Stimulated activated CD8-positive, alpha-beta memory T cell treated with anti-CD3 and anti-CD28 coated beads, Interleukin-15, amount 100 ng/mL, for 48 hours (primary cell): ENCODE measurements at regions not wholly inside any gene's neighbourhood (a gene's known extent, or its start where the extent isn't known, plus 50 kb on each side); places are given as distances from the start of the nearest gene placed in this dataset.
A peak's percentile ranks its signal among the peaks of the same experiment; 100 is the strongest.
"Not testable (repeated sequence)": the region's sequence is repeated elsewhere in the genome, so short reads cannot be mapped to it uniquely, and the experiment has no call there.

Experiments used
- DNase-seq, 2 donors: peaks; one replicate each; pipeline ENCODE4 v3.0.0-alpha.2; 2020; ENCODE audit warnings: low read depth in 2 of 2

GRCh38 chr3:31285833-31286486 lies 246.8 kb upstream of the STT3B start:
- no peak for DNase-seq

- no peak for DNase-seq
Observed at GRCh38 chr3:31288224-31288623, 244.5 kb upstream of the STT3B start.

- DNase-seq: peak; percentile 25 to 27
Observed at GRCh38 chr3:31288641-31289100, 244.1 kb upstream of the STT3B start.

- DNase-seq: no peak
Observed at GRCh38 chr3:31289584-31289983, 243.1 kb upstream of the STT3B start.

- no peak for DNase-seq
Observed at GRCh38 chr3:31290046-31290445, 242.7 kb upstream of the STT3B start.

GRCh38 chr3:31291818-31292217 lies 240.9 kb upstream of the STT3B start:
- no peak for DNase-seq

- DNase-seq: no peak
Observed at GRCh38 chr3:31294430-31295149, 238.1 kb upstream of the STT3B start.

GRCh38 chr3:31295150-31295765 lies 237.5 kb upstream of the STT3B start:
- DNase-seq: no peak

- no peak for DNase-seq
Observed at GRCh38 chr3:31297726-31298298, 234.9 kb upstream of the STT3B start.

GRCh38 chr3:31300456-31301443 lies 232.0 kb upstream of the STT3B start:
- DNase-seq: no peak

GRCh38 chr3:31302343-31302742 lies 230.4 kb upstream of the STT3B start:
- DNase-seq: no peak

GRCh38 chr3:31305340-31305739 lies 227.4 kb upstream of the STT3B start:
- no peak for DNase-seq

- no peak for DNase-seq
Observed at GRCh38 chr3:31307131-31307785, 225.5 kb upstream of the STT3B start.

GRCh38 chr3:31311559-31311958 lies 221.2 kb upstream of the STT3B start:
- no peak for DNase-seq

- no peak for DNase-seq
Observed at GRCh38 chr3:31312400-31312799, 220.3 kb upstream of the STT3B start.

GRCh38 chr3:31314258-31314657 lies 218.5 kb upstream of the STT3B start:
- DNase-seq: no peak

GRCh38 chr3:31319332-31319731 lies 213.4 kb upstream of the STT3B start:
- DNase-seq: no peak

- no peak for DNase-seq
Observed at GRCh38 chr3:31321620-31322019, 211.1 kb upstream of the STT3B start.

GRCh38 chr3:31322460-31322859 lies 210.3 kb upstream of the STT3B start:
- no peak for DNase-seq

- DNase-seq: not testable (repeated sequence)
Observed at GRCh38 chr3:31327826-31328357, 204.8 kb upstream of the STT3B start.

GRCh38 chr3:31331278-31331677 lies 201.4 kb upstream of the STT3B start:
- no peak for DNase-seq
